ENCODE measurements at regions not wholly inside any gene's neighbourhood (a gene's known extent, or its start where the extent isn't known, plus 50 kb on each side); places are given as distances from the start of the nearest gene placed in this dataset.

DNA sequence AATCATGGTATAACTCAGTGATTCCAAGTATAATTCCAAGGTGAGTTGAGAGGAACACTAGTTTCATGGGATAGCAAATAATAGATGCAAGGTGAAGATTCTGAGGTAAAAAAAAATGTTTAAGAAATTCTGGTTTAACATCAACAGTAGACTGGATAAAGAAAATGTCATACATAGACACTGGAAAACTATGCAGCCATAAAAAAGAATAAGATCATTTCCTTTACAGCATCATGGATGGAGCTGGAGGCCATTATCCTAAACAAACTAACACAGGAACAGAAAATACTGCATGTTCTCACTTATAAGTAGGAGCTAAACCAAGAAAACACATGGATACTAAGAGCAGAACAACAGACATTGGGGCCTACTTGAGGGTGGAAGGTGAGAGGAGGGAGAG, 54.6 kb upstream of the LEF1 start:
- H3K27ac ChIP-seq (ENCODE audit: poor library complexity, severe bottlenecking), result no peak overlapping the region
- TF ChIP-seq, protein P1, sequence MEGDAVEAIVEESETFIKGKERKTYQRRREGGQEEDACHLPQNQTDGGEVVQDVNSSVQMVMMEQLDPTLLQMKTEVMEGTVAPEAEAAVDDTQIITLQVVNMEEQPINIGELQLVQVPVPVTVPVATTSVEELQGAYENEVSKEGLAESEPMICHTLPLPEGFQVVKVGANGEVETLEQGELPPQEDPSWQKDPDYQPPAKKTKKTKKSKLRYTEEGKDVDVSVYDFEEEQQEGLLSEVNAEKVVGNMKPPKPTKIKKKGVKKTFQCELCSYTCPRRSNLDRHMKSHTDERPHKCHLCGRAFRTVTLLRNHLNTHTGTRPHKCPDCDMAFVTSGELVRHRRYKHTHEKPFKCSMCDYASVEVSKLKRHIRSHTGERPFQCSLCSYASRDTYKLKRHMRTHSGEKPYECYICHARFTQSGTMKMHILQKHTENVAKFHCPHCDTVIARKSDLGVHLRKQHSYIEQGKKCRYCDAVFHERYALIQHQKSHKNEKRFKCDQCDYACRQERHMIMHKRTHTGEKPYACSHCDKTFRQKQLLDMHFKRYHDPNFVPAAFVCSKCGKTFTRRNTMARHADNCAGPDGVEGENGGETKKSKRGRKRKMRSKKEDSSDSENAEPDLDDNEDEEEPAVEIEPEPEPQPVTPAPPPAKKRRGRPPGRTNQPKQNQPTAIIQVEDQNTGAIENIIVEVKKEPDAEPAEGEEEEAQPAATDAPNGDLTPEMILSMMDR (IDR thresholded peaks at IDR 0.05; ENCODE audit: poor library complexity, severe bottlenecking), result no peak
- no peak for DNase-seq (ENCODE audit: low spot score)
- no peaks in the 10 kb centered on the region for H3K36me3 ChIP-seq (ENCODE audit: low read depth)
- H3K9me3 ChIP-seq (ENCODE audit: severe bottlenecking), result no peaks in the 10 kb centered on the region
- H3K4me3 ChIP-seq (ENCODE audit: severe bottlenecking), result no peak overlapping the region
- no peaks in the 10 kb centered on the region for H3K27me3 ChIP-seq (ENCODE audit: insufficient read depth, poor library complexity, severe bottlenecking)
- ATAC-seq (ENCODE audit: low read depth), result no peak
- no peaks in the 10 kb centered on the region for H3K4me1 ChIP-seq (ENCODE audit: insufficient read depth, poor library complexity, severe bottlenecking)

DNA sequence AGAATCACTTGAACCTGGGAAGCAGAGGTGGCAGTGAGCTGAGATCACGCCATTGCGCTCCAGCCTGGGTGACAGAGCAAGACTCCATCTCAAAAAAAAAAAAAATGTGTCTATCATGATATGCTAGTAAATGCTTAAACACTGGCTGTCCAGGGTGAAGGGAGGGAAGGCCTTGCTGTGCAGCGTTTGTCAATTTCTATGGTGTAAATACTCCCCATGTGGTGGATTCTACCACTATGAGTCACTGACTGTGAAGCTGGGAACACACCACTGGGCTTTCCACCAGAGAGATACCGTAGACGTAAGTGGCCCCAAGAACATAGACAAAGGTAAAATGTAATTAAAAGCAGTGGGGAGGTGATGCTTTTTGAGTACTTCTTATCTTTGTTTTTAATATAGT, 51.3 kb upstream of the LEF1 start:
- Histone ChIP-seq H3K4me3 (ENCODE audit: severe bottlenecking) (no peak overlapping the region), H3K36me3 (ENCODE audit: low read depth) (no peaks in the 10 kb centered on the region), H3K9me3 (ENCODE audit: severe bottlenecking) (no peaks in the 10 kb centered on the region), H3K27me3 (ENCODE audit: insufficient read depth, poor library complexity, severe bottlenecking) (no peaks in the 10 kb centered on the region), H3K4me1 (ENCODE audit: insufficient read depth, poor library complexity, severe bottlenecking) (no peaks in the 10 kb centered on the region), H3K27ac (ENCODE audit: poor library complexity, severe bottlenecking) (no peak overlapping the region)
- TF ChIP-seq, protein P1 (IDR thresholded peaks at IDR 0.05; ENCODE audit: poor library complexity, severe bottlenecking), result no peak
- DNase-seq (ENCODE audit: low spot score) (no peak), ATAC-seq (ENCODE audit: low read depth) (no peak)

Measured in RWPE2 (cell line).